A549 (cell line): ENCODE measurements at regions not wholly inside any gene's neighbourhood (a gene's known extent, or its start where the extent isn't known, plus 50 kb on each side); places are given as distances from the start of the nearest gene placed in this dataset.

ENCODE experiments used
- CHD4 ChIP-seq: fragments of 200-600 bp; sonication (generic); IDR thresholded peaks from 2 replicates; pipeline ENCODE4 v1.6.1; 2016; ENCODE audit warnings: antibody characterized with exemption, mild to moderate bottlenecking, borderline replicate concordance
- CTCF ChIP-seq: fragments of >200 bp; sonication (Bioruptor Twin); formaldehyde crosslinking; IDR thresholded peaks from 3 replicates; pipeline ENCODE4 v1.5.1; 2016

GRCh38 chr15:96146726-96147125 is 183.8 kb upstream of the NR2F2 start:
- no peak for TF ChIP-seq CTCF
- TF ChIP-seq CHD4 = no peak
